ENCODE measurements at regions not wholly inside any gene's neighbourhood (a gene's known extent, or its start where the extent isn't known, plus 50 kb on each side); places are given as distances from the start of the nearest gene placed in this dataset.

DNA sequence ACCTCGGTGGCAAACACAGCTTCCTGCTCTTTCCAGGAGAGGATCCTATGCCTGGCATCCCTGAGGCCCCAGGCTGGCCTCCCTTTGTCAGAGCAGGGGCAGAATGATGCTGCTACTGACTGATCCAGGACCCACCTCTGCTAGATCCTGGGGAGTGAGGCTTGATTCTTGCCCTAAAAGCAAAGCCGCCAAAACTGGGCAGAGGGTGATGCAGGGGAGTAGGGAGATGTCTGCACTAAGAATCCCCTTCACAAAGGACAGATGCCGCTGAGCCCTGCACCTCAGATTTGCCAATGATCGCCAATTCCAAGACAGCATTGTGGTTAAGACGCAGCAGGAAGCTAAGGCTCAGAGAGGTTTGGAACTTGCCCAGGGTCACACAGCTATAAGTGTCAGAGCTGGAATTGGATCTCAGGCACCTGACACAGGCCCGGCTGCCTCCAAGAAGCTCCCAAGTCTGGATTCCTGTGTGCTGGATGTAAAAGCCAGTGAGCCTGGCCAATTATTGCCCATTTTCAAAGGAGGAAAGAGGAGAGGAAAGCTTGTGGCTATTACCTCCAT, 60.7 kb upstream of the TNRC6C start:
- peaks cover 3% of the 10 kb centered on the region for H3K4me1 Mint-ChIP-seq
- no peaks in the 10 kb centered on the region; the same call in 1 of the 2 replicates for H3K9me3 Mint-ChIP-seq
- ATAC-seq, result no peak
- H3K36me3 Mint-ChIP-seq, result no peaks in the 10 kb centered on the region
- no peaks in the 10 kb centered on the region; the same call in 1 of the 2 replicates for H3K27me3 Mint-ChIP-seq (ENCODE audit: low read depth)
- H3K27ac Mint-ChIP-seq, result no peak overlapping the region
- ChIA-PET CTCF (interaction anchor here (0.6 kb wide), 2 partner anchors 56 to 92 kb away, joined by 4 read pairs; no protein-coding TSS in a partner anchor), POLR2A (no interaction called here)
- H3K4me3 Mint-ChIP-seq, result no peak overlapping the region
- no peak for TF ChIP-seq JUN (CRISPR knock-in tag; IDR thresholded peaks at IDR 0.05)
- no peak for TF ChIP-seq ATF1 (CRISPR knock-in tag; IDR thresholded peaks at IDR 0.05)
- TF ChIP-seq, protein P1, sequence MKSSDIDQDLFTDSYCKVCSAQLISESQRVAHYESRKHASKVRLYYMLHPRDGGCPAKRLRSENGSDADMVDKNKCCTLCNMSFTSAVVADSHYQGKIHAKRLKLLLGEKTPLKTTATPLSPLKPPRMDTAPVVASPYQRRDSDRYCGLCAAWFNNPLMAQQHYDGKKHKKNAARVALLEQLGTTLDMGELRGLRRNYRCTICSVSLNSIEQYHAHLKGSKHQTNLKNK (CRISPR knock-in tag; IDR thresholded peaks at IDR 0.05), result no peak
- TF ChIP-seq CBFB (CRISPR knock-in tag; IDR thresholded peaks at IDR 0.05; ENCODE audit: low read depth), result no peak
- TF ChIP-seq RORB (CRISPR knock-in tag; IDR thresholded peaks at IDR 0.05), result no peak
- TF ChIP-seq TEAD1 (CRISPR knock-in tag; IDR thresholded peaks at IDR 0.05), result no peak
- TF ChIP-seq NFYB (CRISPR knock-in tag; conservative IDR thresholded peaks at IDR 0.05; ENCODE audit: low read depth), result no peak
- TF ChIP-seq NFE2L1 (CRISPR knock-in tag; IDR thresholded peaks at IDR 0.05), result no peak
- no peak for TF ChIP-seq IRF2 (CRISPR knock-in tag; IDR thresholded peaks at IDR 0.05; ENCODE audit: borderline replicate concordance, low read depth)
- TF ChIP-seq, protein P2, sequence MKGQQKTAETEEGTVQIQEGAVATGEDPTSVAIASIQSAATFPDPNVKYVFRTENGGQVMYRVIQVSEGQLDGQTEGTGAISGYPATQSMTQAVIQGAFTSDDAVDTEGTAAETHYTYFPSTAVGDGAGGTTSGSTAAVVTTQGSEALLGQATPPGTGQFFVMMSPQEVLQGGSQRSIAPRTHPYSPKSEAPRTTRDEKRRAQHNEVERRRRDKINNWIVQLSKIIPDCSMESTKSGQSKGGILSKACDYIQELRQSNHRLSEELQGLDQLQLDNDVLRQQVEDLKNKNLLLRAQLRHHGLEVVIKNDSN (CRISPR knock-in tag; IDR thresholded peaks at IDR 0.05), result no peak
- no peak for TF ChIP-seq PRRX2 (CRISPR knock-in tag; IDR thresholded peaks at IDR 0.05)
- TF ChIP-seq CREM (CRISPR knock-in tag; IDR thresholded peaks at IDR 0.05), result no peak
- TF ChIP-seq, protein P3, sequence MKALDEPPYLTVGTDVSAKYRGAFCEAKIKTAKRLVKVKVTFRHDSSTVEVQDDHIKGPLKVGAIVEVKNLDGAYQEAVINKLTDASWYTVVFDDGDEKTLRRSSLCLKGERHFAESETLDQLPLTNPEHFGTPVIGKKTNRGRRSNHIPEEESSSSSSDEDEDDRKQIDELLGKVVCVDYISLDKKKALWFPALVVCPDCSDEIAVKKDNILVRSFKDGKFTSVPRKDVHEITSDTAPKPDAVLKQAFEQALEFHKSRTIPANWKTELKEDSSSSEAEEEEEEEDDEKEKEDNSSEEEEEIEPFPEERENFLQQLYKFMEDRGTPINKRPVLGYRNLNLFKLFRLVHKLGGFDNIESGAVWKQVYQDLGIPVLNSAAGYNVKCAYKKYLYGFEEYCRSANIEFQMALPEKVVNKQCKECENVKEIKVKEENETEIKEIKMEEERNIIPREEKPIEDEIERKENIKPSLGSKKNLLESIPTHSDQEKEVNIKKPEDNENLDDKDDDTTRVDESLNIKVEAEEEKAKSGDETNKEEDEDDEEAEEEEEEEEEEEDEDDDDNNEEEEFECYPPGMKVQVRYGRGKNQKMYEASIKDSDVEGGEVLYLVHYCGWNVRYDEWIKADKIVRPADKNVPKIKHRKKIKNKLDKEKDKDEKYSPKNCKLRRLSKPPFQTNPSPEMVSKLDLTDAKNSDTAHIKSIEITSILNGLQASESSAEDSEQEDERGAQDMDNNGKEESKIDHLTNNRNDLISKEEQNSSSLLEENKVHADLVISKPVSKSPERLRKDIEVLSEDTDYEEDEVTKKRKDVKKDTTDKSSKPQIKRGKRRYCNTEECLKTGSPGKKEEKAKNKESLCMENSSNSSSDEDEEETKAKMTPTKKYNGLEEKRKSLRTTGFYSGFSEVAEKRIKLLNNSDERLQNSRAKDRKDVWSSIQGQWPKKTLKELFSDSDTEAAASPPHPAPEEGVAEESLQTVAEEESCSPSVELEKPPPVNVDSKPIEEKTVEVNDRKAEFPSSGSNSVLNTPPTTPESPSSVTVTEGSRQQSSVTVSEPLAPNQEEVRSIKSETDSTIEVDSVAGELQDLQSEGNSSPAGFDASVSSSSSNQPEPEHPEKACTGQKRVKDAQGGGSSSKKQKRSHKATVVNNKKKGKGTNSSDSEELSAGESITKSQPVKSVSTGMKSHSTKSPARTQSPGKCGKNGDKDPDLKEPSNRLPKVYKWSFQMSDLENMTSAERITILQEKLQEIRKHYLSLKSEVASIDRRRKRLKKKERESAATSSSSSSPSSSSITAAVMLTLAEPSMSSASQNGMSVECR (CRISPR knock-in tag; IDR thresholded peaks at IDR 0.05; ENCODE audit: borderline replicate concordance), result no peak
- no peak for TF ChIP-seq NFATC4 (CRISPR knock-in tag; IDR thresholded peaks at IDR 0.05)
- no peak for TF ChIP-seq TCF7 (CRISPR knock-in tag; IDR thresholded peaks at IDR 0.05; ENCODE audit: low read depth)
- TF ChIP-seq, protein P4, sequence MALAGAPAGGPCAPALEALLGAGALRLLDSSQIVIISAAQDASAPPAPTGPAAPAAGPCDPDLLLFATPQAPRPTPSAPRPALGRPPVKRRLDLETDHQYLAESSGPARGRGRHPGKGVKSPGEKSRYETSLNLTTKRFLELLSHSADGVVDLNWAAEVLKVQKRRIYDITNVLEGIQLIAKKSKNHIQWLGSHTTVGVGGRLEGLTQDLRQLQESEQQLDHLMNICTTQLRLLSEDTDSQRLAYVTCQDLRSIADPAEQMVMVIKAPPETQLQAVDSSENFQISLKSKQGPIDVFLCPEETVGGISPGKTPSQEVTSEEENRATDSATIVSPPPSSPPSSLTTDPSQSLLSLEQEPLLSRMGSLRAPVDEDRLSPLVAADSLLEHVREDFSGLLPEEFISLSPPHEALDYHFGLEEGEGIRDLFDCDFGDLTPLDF (CRISPR knock-in tag; IDR thresholded peaks at IDR 0.05), result no peak
- TF ChIP-seq KAT7 (CRISPR knock-in tag; IDR thresholded peaks at IDR 0.05; ENCODE audit: borderline replicate concordance), result no peak
- TF ChIP-seq SMAD3 (CRISPR knock-in tag; IDR thresholded peaks at IDR 0.05; ENCODE audit: borderline replicate concordance), result no peak
- TF ChIP-seq CREB1 (CRISPR knock-in tag; IDR thresholded peaks at IDR 0.05), result no peak
- no peak for TF ChIP-seq ZNF671 (CRISPR knock-in tag; IDR thresholded peaks at IDR 0.05)
- DNase-seq (ENCODE audit: low spot score), result no peak

Measured in WTC11 (cell line).